SH-SY5Y (cell line): ENCODE measurements at regions not wholly inside any gene's neighbourhood (a gene's known extent, or its start where the extent isn't known, plus 50 kb on each side); places are given as distances from the start of the nearest gene placed in this dataset.

Experiments
- GATA2 ChIP-seq: IDR thresholded peaks from 2 replicates; pipeline ENCODE4 v1.6.1; 2011; ENCODE audit warnings: mild to moderate bottlenecking, low read depth, low read length
- GATA3 ChIP-seq: IDR thresholded peaks from 2 replicates; pipeline ENCODE4 v1.6.1; 2011; ENCODE audit warnings: low read depth, mild to moderate bottlenecking, low read length, moderate library complexity

DNA sequence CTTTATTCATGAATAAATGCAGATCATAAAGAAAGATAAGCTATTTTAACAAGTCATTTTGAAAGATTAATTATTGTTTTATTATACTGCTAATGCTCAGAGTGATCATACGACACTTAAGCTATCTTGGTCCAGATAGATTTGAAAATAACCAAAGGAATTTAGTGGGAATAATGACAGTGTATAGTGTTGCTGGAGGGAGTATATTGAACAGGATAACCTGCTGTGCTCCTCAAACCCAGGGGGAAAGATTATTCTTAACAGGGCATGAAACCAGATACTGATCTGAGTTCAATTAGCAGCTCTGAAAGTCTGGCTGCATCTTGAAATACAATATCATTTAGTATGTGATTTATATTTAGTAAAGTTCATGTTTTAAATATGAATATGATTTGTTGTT is 216.3 kb upstream of the ITGA4 start:
- no peak for TF ChIP-seq GATA3
- TF ChIP-seq GATA2: no peak
